GM23338 (cell line): ENCODE measurements at regions not wholly inside any gene's neighbourhood (a gene's known extent, or its start where the extent isn't known, plus 50 kb on each side); places are given as distances from the start of the nearest gene placed in this dataset.

ENCODE experiments used
- ATAC-seq: fragments of 200-7000 bp; cut with Tn5 transposase; 3 replicates; pipeline ENCODE4 v1.9.1; 2020
- DNase-seq: peaks from one replicate; pipeline ENCODE4 v3.0.0-alpha.2; 2015; ENCODE audit warnings: low spot score
- H2AFZ ChIP-seq: fragments of 200-600 bp; sonication (generic); 2 replicates; pipeline ENCODE4 v1.8.0; 2016; ENCODE audit warnings: antibody characterized with exemption, mild to moderate bottlenecking, moderate library complexity
- H3F3A ChIP-seq: fragments of 200-600 bp; sonication (generic); replicated peaks from 2 replicates; pipeline ENCODE4 v1.8.0; 2017; ENCODE audit warnings: antibody characterized with exemption, mixed run types, low read depth
- H3K27ac ChIP-seq: fragments of 200-600 bp; sonication (generic); 2 replicates; pipeline ENCODE4 v1.6.1; 2016; ENCODE audit warnings: low read depth
- H3K27me3 ChIP-seq: fragments of 200-600 bp; sonication (generic); 2 replicates; pipeline ENCODE4 v1.8.0; 2016; ENCODE audit warnings: mild to moderate bottlenecking, mixed run types, moderate library complexity; ENCODE audit not compliant: insufficient read depth
- H3K36me3 ChIP-seq: fragments of 200-600 bp; sonication (generic); 2 replicates; pipeline ENCODE4 v1.8.0; 2016; ENCODE audit warnings: mild to moderate bottlenecking; ENCODE audit not compliant: insufficient read depth
- H3K4me1 ChIP-seq: fragments of 200-600 bp; sonication (generic); 2 replicates; pipeline ENCODE4 v1.8.0; 2016; ENCODE audit warnings: mild to moderate bottlenecking, moderate library complexity; ENCODE audit not compliant: insufficient read depth
- H3K4me2 ChIP-seq: fragments of 200-600 bp; sonication (generic); 2 replicates; pipeline ENCODE4 v1.7.1; 2017; ENCODE audit warnings: mixed run types
- H3K4me3 ChIP-seq: fragments of 200-600 bp; sonication (generic); 2 replicates; pipeline ENCODE4 v1.6.1; 2016; ENCODE audit warnings: mixed run types
- H3K79me2 ChIP-seq: fragments of 200-600 bp; sonication (generic); replicated peaks from 2 replicates; pipeline ENCODE4 v1.8.0; 2017; ENCODE audit warnings: mild to moderate bottlenecking; ENCODE audit not compliant: insufficient read depth
- H3K9me2 ChIP-seq: fragments of 200-600 bp; sonication (generic); 2 replicates; pipeline ENCODE4 v1.8.0; 2017; ENCODE audit not compliant: insufficient read depth
- H4K20me1 ChIP-seq: fragments of 200-600 bp; sonication (generic); replicated peaks from 2 replicates; pipeline ENCODE4 v1.8.0; 2017; ENCODE audit warnings: mild to moderate bottlenecking; ENCODE audit not compliant: insufficient read depth
- H3K27ac Mint-ChIP-seq: 2 replicates; pipeline ENCODE4 v1.8.0; 2020; ENCODE audit warnings: inconsistent platforms, mild to moderate bottlenecking, moderate library complexity, mixed read lengths
- H3K27me3 Mint-ChIP-seq: 3 replicates; pipeline ENCODE4 v1.8.0; 2022; ENCODE audit warnings: low read depth, mild to moderate bottlenecking, moderate library complexity, mixed read lengths, inconsistent platforms; ENCODE audit not compliant: insufficient read depth, poor library complexity
- H3K36me3 Mint-ChIP-seq: 3 replicates; pipeline ENCODE4 v1.8.0; 2021; ENCODE audit warnings: low read depth, mild to moderate bottlenecking, inconsistent platforms, moderate library complexity, mixed read lengths
- H3K4me1 Mint-ChIP-seq: 3 replicates; pipeline ENCODE4 v1.8.0; 2020; ENCODE audit warnings: mild to moderate bottlenecking, inconsistent platforms, mixed read lengths
- H3K4me3 Mint-ChIP-seq: 3 replicates; pipeline ENCODE4 v1.8.0; 2021; ENCODE audit warnings: moderate library complexity, mild to moderate bottlenecking, inconsistent platforms, mixed read lengths
- H3K9me3 Mint-ChIP-seq: 3 replicates; pipeline ENCODE4 v1.8.0; 2020; ENCODE audit warnings: moderate library complexity, mild to moderate bottlenecking, inconsistent platforms, mixed read lengths
- CREB1 ChIP-seq: fragments of 250-450 bp; sonication (Bioruptor Pico); IDR thresholded peaks from 2 replicates; pipeline ENCODE4 v1.5.0; 2020; ENCODE audit warnings: low read depth, mild to moderate bottlenecking, moderate library complexity
- EZH2 ChIP-seq: fragments of 200-600 bp; sonication (generic); IDR thresholded peaks from one replicate; pipeline ENCODE4 v1.8.0; 2017; ENCODE audit warnings: antibody characterized with exemption, mild to moderate bottlenecking, low read depth; ENCODE audit not compliant: unreplicated experiment
- JUNB ChIP-seq: IDR thresholded peaks from one replicate; pipeline ENCODE4 v1.6.1; 2016; ENCODE audit warnings: antibody characterized with exemption; ENCODE audit not compliant: unreplicated experiment
- NANOG ChIP-seq: IDR thresholded peaks from 2 replicates; pipeline ENCODE4 v1.6.1; 2016; ENCODE audit warnings: antibody characterized with exemption, borderline replicate concordance
- STAT1 ChIP-seq: IDR thresholded peaks from one replicate; pipeline ENCODE4 v1.6.1; 2016; ENCODE audit warnings: antibody characterized with exemption; ENCODE audit not compliant: unreplicated experiment
- ZNF114 ChIP-seq: fragments of 250-450 bp; sonication (Bioruptor Pico); IDR thresholded peaks from 2 replicates; pipeline ENCODE4 v1.5.0; 2020; ENCODE audit warnings: mild to moderate bottlenecking, moderate library complexity
- ZNF331 ChIP-seq: fragments of 250-450 bp; sonication (Bioruptor Pico); IDR thresholded peaks from 2 replicates; pipeline ENCODE4 v1.5.0; 2020; ENCODE audit warnings: low read depth, mild to moderate bottlenecking, moderate library complexity
- TF ChIP-seq, protein P1 (sequence below): IDR thresholded peaks from one replicate; pipeline ENCODE4 v1.6.1; 2018; ENCODE audit warnings: antibody characterized with exemption; ENCODE audit not compliant: unreplicated experiment
- TF ChIP-seq, protein P2 (sequence below): IDR thresholded peaks from 2 replicates; pipeline ENCODE4 v1.6.1; 2016; ENCODE audit warnings: antibody characterized with exemption
- TF ChIP-seq, protein P3 (sequence below), 2 experiments: fragments of 200-600 bp in 1 of 2; sonication (generic) in 1 of 2; conservative IDR thresholded peaks; 2 replicates each; pipeline versions ENCODE4 v1.5.1 to v1.6.1; 2016 to 2017; ENCODE audit warnings: antibody characterized with exemption in 2 of 2, low read depth in 2 of 2, mild to moderate bottlenecking in 2 of 2, moderate library complexity in 1 of 2
- TF ChIP-seq, protein P4 (sequence below): fragments of 250-450 bp; sonication (Bioruptor Pico); IDR thresholded peaks from 2 replicates; pipeline ENCODE4 v1.5.0; 2020; ENCODE audit warnings: mild to moderate bottlenecking, moderate library complexity

DNA sequence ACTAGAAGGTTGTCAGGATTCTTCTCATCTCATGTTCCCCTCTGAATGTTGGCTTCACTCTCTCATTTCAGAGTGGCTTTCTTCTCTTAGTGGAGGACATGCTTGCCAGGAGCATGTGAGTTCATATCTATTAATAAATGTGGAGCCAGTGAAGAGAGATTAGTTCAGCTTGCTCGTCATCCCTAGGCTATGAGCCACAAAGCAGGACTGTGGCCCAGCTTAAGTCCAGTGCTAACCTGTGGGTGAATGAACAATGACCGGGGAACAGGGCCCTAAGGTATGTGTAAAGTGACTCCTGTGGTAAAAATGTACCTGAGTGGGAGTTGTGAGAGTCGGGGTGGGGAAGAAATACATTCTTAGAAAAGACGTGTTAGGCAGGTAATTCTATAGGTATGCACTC, 96.9 kb upstream of the TBL1XR1 start:
- H3K4me3 Mint-ChIP-seq = no peak overlapping the region
- ATAC-seq = no peak

DNA sequence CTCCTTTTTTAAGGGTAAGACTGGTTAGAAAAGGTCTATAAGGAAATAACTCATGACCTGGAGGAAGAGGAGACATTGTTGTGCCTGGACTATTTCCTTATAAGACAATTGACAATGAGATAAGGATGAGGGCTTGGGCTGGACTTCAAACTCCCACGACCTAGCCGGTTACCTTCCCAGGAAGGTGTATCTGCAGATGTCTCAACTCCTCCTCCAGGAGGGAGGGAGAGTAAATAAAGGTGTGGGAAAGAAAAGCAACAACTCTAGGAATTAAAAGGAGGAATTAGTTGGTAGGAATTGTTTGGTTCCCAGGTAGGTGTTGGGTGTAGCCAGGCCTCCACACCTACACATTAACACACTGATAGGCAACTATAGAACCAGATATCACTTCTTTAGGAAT, 97.8 kb upstream of the TBL1XR1 start:
- no peaks in the 10 kb centered on the region for H3K27me3 ChIP-seq
- peaks cover 4% of the 10 kb centered on the region; the same call in 2 of the 3 replicates for H3K4me1 Mint-ChIP-seq
- no peaks in the 10 kb centered on the region for H3F3A ChIP-seq
- no peak overlapping the region for H3K4me3 Mint-ChIP-seq
- H3K27ac Mint-ChIP-seq = no peak overlapping the region
- no peaks in the 10 kb centered on the region for H3K36me3 Mint-ChIP-seq
- no peaks in the 10 kb centered on the region for H3K36me3 ChIP-seq
- H2AFZ ChIP-seq = no peak overlapping the region
- no peaks in the 10 kb centered on the region for H3K79me2 ChIP-seq
- H3K4me1 ChIP-seq = 0 out of 2 replicates have a peak, but pooled peaks cover 5% of the 10 kb centered on the region
- no peak overlapping the region for H3K4me3 ChIP-seq
- H3K9me3 Mint-ChIP-seq = no peaks in the 10 kb centered on the region; the same call in 2 of the 3 replicates
- ATAC-seq (no peak), DNase-seq (no peak)
- no peaks in the 10 kb centered on the region for H4K20me1 ChIP-seq
- no peak overlapping the region for H3K27ac ChIP-seq
- no peak overlapping the region for H3K4me2 ChIP-seq
- no peaks in the 10 kb centered on the region for H3K9me2 ChIP-seq
- H3K27me3 Mint-ChIP-seq = peaks cover 4% of the 10 kb centered on the region
- TF ChIP-seq STAT1 (no peak), ZNF331 (no peak), EZH2 (no peak), CREB1 (CRISPR knock-in tag) (no peak), JUNB (no peak)
- TF ChIP-seq, protein P1, sequence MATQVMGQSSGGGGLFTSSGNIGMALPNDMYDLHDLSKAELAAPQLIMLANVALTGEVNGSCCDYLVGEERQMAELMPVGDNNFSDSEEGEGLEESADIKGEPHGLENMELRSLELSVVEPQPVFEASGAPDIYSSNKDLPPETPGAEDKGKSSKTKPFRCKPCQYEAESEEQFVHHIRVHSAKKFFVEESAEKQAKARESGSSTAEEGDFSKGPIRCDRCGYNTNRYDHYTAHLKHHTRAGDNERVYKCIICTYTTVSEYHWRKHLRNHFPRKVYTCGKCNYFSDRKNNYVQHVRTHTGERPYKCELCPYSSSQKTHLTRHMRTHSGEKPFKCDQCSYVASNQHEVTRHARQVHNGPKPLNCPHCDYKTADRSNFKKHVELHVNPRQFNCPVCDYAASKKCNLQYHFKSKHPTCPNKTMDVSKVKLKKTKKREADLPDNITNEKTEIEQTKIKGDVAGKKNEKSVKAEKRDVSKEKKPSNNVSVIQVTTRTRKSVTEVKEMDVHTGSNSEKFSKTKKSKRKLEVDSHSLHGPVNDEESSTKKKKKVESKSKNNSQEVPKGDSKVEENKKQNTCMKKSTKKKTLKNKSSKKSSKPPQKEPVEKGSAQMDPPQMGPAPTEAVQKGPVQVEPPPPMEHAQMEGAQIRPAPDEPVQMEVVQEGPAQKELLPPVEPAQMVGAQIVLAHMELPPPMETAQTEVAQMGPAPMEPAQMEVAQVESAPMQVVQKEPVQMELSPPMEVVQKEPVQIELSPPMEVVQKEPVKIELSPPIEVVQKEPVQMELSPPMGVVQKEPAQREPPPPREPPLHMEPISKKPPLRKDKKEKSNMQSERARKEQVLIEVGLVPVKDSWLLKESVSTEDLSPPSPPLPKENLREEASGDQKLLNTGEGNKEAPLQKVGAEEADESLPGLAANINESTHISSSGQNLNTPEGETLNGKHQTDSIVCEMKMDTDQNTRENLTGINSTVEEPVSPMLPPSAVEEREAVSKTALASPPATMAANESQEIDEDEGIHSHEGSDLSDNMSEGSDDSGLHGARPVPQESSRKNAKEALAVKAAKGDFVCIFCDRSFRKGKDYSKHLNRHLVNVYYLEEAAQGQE = no peak
- TF ChIP-seq, protein P2, sequence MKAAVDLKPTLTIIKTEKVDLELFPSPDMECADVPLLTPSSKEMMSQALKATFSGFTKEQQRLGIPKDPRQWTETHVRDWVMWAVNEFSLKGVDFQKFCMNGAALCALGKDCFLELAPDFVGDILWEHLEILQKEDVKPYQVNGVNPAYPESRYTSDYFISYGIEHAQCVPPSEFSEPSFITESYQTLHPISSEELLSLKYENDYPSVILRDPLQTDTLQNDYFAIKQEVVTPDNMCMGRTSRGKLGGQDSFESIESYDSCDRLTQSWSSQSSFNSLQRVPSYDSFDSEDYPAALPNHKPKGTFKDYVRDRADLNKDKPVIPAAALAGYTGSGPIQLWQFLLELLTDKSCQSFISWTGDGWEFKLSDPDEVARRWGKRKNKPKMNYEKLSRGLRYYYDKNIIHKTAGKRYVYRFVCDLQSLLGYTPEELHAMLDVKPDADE = no peak
- TF ChIP-seq, protein P3, sequence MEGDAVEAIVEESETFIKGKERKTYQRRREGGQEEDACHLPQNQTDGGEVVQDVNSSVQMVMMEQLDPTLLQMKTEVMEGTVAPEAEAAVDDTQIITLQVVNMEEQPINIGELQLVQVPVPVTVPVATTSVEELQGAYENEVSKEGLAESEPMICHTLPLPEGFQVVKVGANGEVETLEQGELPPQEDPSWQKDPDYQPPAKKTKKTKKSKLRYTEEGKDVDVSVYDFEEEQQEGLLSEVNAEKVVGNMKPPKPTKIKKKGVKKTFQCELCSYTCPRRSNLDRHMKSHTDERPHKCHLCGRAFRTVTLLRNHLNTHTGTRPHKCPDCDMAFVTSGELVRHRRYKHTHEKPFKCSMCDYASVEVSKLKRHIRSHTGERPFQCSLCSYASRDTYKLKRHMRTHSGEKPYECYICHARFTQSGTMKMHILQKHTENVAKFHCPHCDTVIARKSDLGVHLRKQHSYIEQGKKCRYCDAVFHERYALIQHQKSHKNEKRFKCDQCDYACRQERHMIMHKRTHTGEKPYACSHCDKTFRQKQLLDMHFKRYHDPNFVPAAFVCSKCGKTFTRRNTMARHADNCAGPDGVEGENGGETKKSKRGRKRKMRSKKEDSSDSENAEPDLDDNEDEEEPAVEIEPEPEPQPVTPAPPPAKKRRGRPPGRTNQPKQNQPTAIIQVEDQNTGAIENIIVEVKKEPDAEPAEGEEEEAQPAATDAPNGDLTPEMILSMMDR (conservative IDR thresholded peaks at IDR 0.05; ENCODE audit: low read depth in 2 of 2) = no peak
- TF ChIP-seq, protein P4, sequence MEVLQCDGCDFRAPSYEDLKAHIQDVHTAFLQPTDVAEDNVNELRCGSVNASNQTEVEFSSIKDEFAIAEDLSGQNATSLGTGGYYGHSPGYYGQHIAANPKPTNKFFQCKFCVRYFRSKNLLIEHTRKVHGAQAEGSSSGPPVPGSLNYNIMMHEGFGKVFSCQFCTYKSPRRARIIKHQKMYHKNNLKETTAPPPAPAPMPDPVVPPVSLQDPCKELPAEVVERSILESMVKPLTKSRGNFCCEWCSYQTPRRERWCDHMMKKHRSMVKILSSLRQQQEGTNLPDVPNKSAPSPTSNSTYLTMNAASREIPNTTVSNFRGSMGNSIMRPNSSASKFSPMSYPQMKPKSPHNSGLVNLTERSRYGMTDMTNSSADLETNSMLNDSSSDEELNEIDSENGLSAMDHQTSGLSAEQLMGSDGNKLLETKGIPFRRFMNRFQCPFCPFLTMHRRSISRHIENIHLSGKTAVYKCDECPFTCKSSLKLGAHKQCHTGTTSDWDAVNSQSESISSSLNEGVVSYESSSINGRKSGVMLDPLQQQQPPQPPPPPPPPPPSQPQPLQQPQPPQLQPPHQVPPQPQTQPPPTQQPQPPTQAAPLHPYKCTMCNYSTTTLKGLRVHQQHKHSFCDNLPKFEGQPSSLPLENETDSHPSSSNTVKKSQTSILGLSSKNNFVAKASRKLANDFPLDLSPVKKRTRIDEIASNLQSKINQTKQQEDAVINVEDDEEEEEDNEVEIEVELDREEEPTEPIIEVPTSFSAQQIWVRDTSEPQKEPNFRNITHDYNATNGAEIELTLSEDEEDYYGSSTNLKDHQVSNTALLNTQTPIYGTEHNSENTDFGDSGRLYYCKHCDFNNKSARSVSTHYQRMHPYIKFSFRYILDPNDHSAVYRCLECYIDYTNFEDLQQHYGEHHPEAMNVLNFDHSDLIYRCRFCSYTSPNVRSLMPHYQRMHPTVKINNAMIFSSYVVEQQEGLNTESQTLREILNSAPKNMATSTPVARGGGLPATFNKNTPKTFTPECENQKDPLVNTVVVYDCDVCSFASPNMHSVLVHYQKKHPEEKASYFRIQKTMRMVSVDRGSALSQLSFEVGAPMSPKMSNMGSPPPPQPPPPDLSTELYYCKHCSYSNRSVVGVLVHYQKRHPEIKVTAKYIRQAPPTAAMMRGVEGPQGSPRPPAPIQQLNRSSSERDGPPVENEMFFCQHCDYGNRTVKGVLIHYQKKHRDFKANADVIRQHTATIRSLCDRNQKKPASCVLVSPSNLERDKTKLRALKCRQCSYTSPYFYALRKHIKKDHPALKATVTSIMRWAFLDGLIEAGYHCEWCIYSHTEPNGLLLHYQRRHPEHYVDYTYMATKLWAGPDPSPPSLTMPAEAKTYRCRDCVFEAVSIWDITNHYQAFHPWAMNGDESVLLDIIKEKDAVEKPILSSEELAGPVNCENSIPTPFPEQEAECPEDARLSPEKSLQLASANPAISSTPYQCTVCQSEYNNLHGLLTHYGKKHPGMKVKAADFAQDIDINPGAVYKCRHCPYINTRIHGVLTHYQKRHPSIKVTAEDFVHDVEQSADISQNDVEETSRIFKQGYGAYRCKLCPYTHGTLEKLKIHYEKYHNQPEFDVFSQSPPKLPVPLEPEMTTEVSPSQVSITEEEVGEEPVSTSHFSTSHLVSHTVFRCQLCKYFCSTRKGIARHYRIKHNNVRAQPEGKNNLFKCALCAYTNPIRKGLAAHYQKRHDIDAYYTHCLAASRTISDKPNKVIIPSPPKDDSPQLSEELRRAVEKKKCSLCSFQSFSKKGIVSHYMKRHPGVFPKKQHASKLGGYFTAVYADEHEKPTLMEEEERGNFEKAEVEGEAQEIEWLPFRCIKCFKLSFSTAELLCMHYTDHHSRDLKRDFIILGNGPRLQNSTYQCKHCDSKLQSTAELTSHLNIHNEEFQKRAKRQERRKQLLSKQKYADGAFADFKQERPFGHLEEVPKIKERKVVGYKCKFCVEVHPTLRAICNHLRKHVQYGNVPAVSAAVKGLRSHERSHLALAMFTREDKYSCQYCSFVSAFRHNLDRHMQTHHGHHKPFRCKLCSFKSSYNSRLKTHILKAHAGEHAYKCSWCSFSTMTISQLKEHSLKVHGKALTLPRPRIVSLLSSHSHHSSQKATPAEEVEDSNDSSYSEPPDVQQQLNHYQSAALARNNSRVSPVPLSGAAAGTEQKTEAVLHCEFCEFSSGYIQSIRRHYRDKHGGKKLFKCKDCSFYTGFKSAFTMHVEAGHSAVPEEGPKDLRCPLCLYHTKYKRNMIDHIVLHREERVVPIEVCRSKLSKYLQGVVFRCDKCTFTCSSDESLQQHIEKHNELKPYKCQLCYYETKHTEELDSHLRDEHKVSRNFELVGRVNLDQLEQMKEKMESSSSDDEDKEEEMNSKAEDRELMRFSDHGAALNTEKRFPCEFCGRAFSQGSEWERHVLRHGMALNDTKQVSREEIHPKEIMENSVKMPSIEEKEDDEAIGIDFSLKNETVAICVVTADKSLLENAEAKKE = no peak

More for the DNA sequence above, 96.9 kb upstream of the TBL1XR1 start:
- H4K20me1 ChIP-seq = no peaks in the 10 kb centered on the region
- no peak overlapping the region for H3K4me2 ChIP-seq
- H3K4me1 ChIP-seq = 0 out of 2 replicates have a peak, but pooled peaks cover 5% of the 10 kb centered on the region
- no peaks in the 10 kb centered on the region for H3K79me2 ChIP-seq
- Mint-ChIP-seq H3K9me3 (no peaks in the 10 kb centered on the region; the same call in 2 of the 3 replicates), H3K27ac (no peak overlapping the region), H3K36me3 (no peaks in the 10 kb centered on the region), H3K27me3 (peaks cover 4% of the 10 kb centered on the region), H3K4me1 (peaks cover 7% of the 10 kb centered on the region)
- no peaks in the 10 kb centered on the region for H3K27me3 ChIP-seq
- H3K27ac ChIP-seq = no peak overlapping the region
- no peak for TF ChIP-seq NANOG
- TF ChIP-seq ZNF114 = no peak
- no peak for TF ChIP-seq STAT1
- H3K9me2 ChIP-seq = no peaks in the 10 kb centered on the region
- no peak for DNase-seq
- no peak overlapping the region for H3K4me3 ChIP-seq
- H3K36me3 ChIP-seq = no peaks in the 10 kb centered on the region
- H2AFZ ChIP-seq = no peak overlapping the region
- no peaks in the 10 kb centered on the region for H3F3A ChIP-seq
